ENCODE measurements at regions not wholly inside any gene's neighbourhood (a gene's known extent, or its start where the extent isn't known, plus 50 kb on each side); places are given as distances from the start of the nearest gene placed in this dataset.

DNA sequence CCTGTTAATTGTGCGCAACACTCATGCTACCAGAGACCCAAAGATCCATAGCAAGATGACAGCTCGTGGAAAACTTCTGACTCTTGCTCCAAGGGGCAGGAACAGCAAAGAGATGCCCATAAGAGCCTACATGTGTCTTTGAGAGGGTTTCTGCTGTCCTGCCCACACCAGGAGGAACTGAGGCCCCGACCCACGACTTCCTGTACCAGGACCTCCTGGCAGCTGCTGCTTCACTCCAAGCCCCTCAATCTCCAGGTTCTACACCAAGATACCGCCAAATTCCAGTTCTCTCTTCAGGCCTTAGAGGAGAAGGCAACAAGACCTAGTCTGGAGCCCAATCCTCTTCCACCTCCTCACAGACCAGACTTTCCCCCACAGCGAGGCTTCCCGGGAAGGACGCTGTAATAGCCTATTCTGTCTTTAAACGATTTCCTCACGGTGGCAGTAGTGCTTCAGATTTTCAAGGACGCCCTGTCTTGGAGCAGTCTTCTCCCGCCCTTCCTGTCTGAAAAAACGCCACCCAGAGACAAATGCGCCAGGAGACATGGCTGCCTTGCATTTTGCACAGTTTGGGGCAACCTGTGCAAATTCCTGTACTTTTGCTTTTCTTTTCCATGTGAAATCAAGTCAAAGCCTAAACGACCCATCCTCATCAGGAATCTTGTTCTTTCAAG is 230.2 kb upstream of the STK26 start:
- no peaks in the 10 kb centered on the region for H3K9me3 ChIP-seq (ENCODE audit: low read length)
- H3K27me3 ChIP-seq (ENCODE audit: control insufficient read depth in 1 of 2, insufficient read depth in 2 of 2, low read length in 2 of 2) = no peaks in the 10 kb centered on the region
- H3K4me3 ChIP-seq (replicated peaks in 1 of 3; ENCODE audit: insufficient read depth in 1 of 3, low read depth in 2 of 3, low read length in 3 of 3) = no peak overlapping the region
- no peaks in the 10 kb centered on the region for H3K79me2 ChIP-seq (ENCODE audit: insufficient read depth, low read length)
- TF ChIP-seq BHLHE40 (IDR thresholded peaks at IDR 0.05; ENCODE audit: low read length) = no peak
- TF ChIP-seq ELF4 (CRISPR knock-in tag; IDR thresholded peaks at IDR 0.05; ENCODE audit: borderline replicate concordance) = no peak
- TF ChIP-seq SOX13 (IDR thresholded peaks at IDR 0.05) = no peak
- TF ChIP-seq SOX13 (CRISPR knock-in tag; conservative IDR thresholded peaks at IDR 0.05 in 1 of 2, IDR thresholded peaks at IDR 0.05 in 1 of 2) = no peak
- TF ChIP-seq KDM1A (CRISPR knock-in tag; IDR thresholded peaks at IDR 0.05) = no peak
- in situ Hi-C loops (cut with HindIII; ENCODE audit: extremely low pct_ligation_motif_present, low pct_unique_long_range_greater_than_20kb) = no loop called here
- no TSS peak for BruUV-seq (replicated peaks)
- H3K4me2 ChIP-seq (ENCODE audit: low read depth, low read length) = no peak overlapping the region
- H3K27ac ChIP-seq (ENCODE audit: extremely low read length, insufficient read depth, low read length) = no peak overlapping the region
- intact Hi-C loops (cut with micrococcal nuclease; ENCODE audit: unreplicated experiment) = no loop called here
- no peak for ATAC-seq
- no peak for DNase-seq (ENCODE audit: low spot score)
- peaks cover 1 to 15% of the 10 kb centered on the region in 2 experiments; a peak in 1 of 5 replicates for H3K36me3 ChIP-seq (replicated peaks in 1 of 2; ENCODE audit: control insufficient read depth in 1 of 2, insufficient read depth in 2 of 2, low read length in 2 of 2)
- POLR2A ChIA-PET = no interaction called here
- CTCF ChIA-PET (ENCODE audit: low intra/inter-chr PET ratio, low total read pairs) = no interaction called here
- H3K4me1 ChIP-seq (ENCODE audit: insufficient read depth, low read length) = no peaks in the 10 kb centered on the region
- no peak overlapping the region for H3K9ac ChIP-seq (ENCODE audit: insufficient read depth, low read depth, low read length)
- FAIRE-seq = no peak
- WGBS (ENCODE audit: low lambda C conversion rate) = 99% methylated on average over 10 of the region's 15 CpGs
- no peak overlapping the region for H2AFZ ChIP-seq (ENCODE audit: low read length)
- no peaks in the 10 kb centered on the region for H4K20me1 ChIP-seq (ENCODE audit: insufficient read depth, low read length)

DNA sequence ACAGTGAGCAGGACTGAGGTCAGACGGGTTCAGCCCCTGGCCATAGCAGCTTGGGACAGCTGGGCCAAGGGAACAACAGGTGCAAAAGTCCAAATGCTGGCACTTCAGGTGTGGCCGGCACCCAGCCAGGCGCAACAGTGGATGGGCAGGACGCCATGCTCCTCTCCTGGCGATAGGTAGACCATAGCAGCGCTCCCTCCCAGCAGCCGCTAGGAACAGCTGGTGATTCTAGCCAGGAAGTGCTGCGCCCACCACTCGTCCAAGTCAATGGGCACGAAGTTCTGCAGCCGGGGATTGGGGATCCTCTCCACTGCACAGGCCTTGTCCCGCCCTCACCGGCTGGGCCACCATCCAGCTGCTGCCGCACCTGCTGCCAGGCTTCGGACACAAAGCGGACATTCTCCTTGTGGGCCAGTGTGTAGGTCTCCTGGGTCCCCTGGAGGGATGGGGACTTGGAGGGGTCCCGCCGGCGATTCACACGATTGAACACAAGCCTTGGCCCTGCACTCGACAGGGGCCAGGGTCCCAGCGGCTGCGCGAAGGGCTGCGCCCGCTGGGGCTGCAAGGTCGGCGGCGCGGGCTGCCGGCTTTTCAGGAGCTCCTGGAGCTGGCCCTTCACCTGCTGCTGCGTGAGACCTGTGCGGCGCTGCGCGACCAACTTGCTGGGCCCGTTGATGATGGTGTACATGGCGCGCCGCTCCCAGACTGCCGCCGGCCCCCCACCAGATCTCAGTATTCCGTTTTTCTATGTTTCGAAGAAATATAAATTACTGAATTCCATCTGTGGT is 227.5 kb upstream of the STK26 start:
- 94% methylated on average over 13 of the region's 44 CpGs for WGBS (ENCODE audit: low lambda C conversion rate)
- no TSS peak for BruUV-seq (replicated peaks)
- in situ Hi-C loops (cut with HindIII; ENCODE audit: extremely low pct_ligation_motif_present, low pct_unique_long_range_greater_than_20kb) = no loop called here
- Histone ChIP-seq H3K27me3 (ENCODE audit: control insufficient read depth in 1 of 2, insufficient read depth in 2 of 2, low read length in 2 of 2) (no peaks in the 10 kb centered on the region), H3K36me3 (replicated peaks in 1 of 2; ENCODE audit: control insufficient read depth in 1 of 2, insufficient read depth in 2 of 2, low read length in 2 of 2) (peaks cover 1 to 15% of the 10 kb centered on the region in 2 experiments; a peak in 2 of 5 replicates), H3K4me2 (ENCODE audit: low read depth, low read length) (no peak overlapping the region), H3K27ac (ENCODE audit: extremely low read length, insufficient read depth, low read length) (no peak overlapping the region), H3K9me3 (ENCODE audit: low read length) (no peaks in the 10 kb centered on the region), H3K4me1 (ENCODE audit: insufficient read depth, low read length) (no peaks in the 10 kb centered on the region), H3K4me3 (replicated peaks in 1 of 3; ENCODE audit: insufficient read depth in 1 of 3, low read depth in 2 of 3, low read length in 3 of 3) (no peak overlapping the region), H3K9ac (ENCODE audit: insufficient read depth, low read depth, low read length) (no peak overlapping the region), H2AFZ (ENCODE audit: low read length) (no peak overlapping the region), H3K79me2 (ENCODE audit: insufficient read depth, low read length) (no peaks in the 10 kb centered on the region), H4K20me1 (ENCODE audit: insufficient read depth, low read length) (no peaks in the 10 kb centered on the region)
- no peak for DNase-seq (ENCODE audit: low spot score)
- POLR2A ChIA-PET = no interaction called here
- intact Hi-C loops (cut with micrococcal nuclease; ENCODE audit: unreplicated experiment) = no loop called here
- CTCF ChIA-PET (ENCODE audit: low intra/inter-chr PET ratio, low total read pairs) = no interaction called here
- FAIRE-seq = no peak
- no peak for ATAC-seq
- TF ChIP-seq SATB2 (CRISPR knock-in tag; IDR thresholded peaks at IDR 0.05) (no peak), GTF3A (CRISPR knock-in tag; conservative IDR thresholded peaks at IDR 0.05) (no peak), ZSCAN20 (CRISPR knock-in tag; IDR thresholded peaks at IDR 0.05; ENCODE audit: borderline replicate concordance) (no peak), REXO4 (CRISPR knock-in tag; IDR thresholded peaks at IDR 0.05; ENCODE audit: borderline replicate concordance) (no peak), MXD4 (CRISPR knock-in tag; IDR thresholded peaks at IDR 0.05) (no peak), HDAC1 (CRISPR knock-in tag; IDR thresholded peaks at IDR 0.05) (no peak)
- TF ChIP-seq, protein P1, sequence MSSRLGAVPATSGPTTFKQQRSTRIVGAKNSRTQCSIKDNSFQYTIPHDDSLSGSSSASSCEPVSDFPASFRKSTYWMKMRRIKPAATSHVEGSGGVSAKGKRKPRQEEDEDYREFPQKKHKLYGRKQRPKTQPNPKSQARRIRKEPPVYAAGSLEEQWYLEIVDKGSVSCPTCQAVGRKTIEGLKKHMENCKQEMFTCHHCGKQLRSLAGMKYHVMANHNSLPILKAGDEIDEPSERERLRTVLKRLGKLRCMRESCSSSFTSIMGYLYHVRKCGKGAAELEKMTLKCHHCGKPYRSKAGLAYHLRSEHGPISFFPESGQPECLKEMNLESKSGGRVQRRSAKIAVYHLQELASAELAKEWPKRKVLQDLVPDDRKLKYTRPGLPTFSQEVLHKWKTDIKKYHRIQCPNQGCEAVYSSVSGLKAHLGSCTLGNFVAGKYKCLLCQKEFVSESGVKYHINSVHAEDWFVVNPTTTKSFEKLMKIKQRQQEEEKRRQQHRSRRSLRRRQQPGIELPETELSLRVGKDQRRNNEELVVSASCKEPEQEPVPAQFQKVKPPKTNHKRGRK (CRISPR knock-in tag; IDR thresholded peaks at IDR 0.05) = no peak
- TF ChIP-seq, protein P2, sequence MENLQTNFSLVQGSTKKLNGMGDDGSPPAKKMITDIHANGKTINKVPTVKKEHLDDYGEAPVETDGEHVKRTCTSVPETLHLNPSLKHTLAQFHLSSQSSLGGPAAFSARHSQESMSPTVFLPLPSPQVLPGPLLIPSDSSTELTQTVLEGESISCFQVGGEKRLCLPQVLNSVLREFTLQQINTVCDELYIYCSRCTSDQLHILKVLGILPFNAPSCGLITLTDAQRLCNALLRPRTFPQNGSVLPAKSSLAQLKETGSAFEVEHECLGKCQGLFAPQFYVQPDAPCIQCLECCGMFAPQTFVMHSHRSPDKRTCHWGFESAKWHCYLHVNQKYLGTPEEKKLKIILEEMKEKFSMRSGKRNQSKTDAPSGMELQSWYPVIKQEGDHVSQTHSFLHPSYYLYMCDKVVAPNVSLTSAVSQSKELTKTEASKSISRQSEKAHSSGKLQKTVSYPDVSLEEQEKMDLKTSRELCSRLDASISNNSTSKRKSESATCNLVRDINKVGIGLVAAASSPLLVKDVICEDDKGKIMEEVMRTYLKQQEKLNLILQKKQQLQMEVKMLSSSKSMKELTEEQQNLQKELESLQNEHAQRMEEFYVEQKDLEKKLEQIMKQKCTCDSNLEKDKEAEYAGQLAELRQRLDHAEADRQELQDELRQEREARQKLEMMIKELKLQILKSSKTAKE (CRISPR knock-in tag; IDR thresholded peaks at IDR 0.05; ENCODE audit: borderline replicate concordance) = no peak

Data from HepG2 (cell line).